Transverse colon (tissue), 4 donors: ENCODE measurements at regions not wholly inside any gene's neighbourhood (a gene's known extent, or its start where the extent isn't known, plus 50 kb on each side); places are given as distances from the start of the nearest gene placed in this dataset.

Experiments
- DNase-seq: peaks from one replicate; pipeline ENCODE4 v3.0.0-alpha.2; 2019
- H3K27ac ChIP-seq, 4 donors: fragments of 200-600 bp; sonication (generic); 2 replicates each; pipeline ENCODE4 v1.5.1; 2016 to 2018; ENCODE audit warnings: inconsistent platforms in 4 of 4
- H3K27me3 ChIP-seq: fragments of 200-600 bp; sonication (generic); 2 replicates; pipeline ENCODE4 v1.5.1; 2017; ENCODE audit warnings: inconsistent platforms
- H3K36me3 ChIP-seq, 4 donors: fragments of 200-600 bp; sonication (generic); 2 replicates each; pipeline ENCODE4 v1.5.1; 2017 to 2019; ENCODE audit warnings: inconsistent platforms in 4 of 4
- H3K4me1 ChIP-seq, 4 donors: fragments of 200-600 bp; sonication (generic); 2 replicates each; pipeline ENCODE4 v1.5.1; 2017 to 2020; ENCODE audit warnings: inconsistent platforms in 4 of 4
- H3K4me3 ChIP-seq, 4 donors: fragments of 200-600 bp; sonication (generic); 1 replicate in 1 of 4; 2 replicates in 3 of 4; pipeline versions ENCODE4 v1.5.1 to v1.6.1; 2017 to 2019; ENCODE audit warnings: inconsistent platforms in 4 of 4
- H3K9me3 ChIP-seq, 2 donors: fragments of 200-600 bp; sonication (generic); 2 replicates each; pipeline ENCODE4 v1.5.1; 2017 to 2019; ENCODE audit warnings: inconsistent platforms in 2 of 2
- CTCF ChIP-seq, 5 experiments: fragments of 200-600 bp in 3 of 5; fragments of 450-650 bp in 2 of 5; sonication (generic) in 3 of 5; IDR thresholded peaks; 1 replicate in 2 of 5; 2 replicates in 3 of 5; pipeline ENCODE4 v1.5.1; 2016 to 2017; ENCODE audit warnings: antibody characterized with exemption in 5 of 5, inconsistent platforms in 3 of 5, mild to moderate bottlenecking in 2 of 5, moderate library complexity in 1 of 5
- EP300 ChIP-seq: sonication (generic); formaldehyde crosslinking; IDR thresholded peaks from one replicate; pipeline ENCODE4 v1.6.1; 2017; ENCODE audit warnings: antibody characterized with exemption, low read depth
- POLR2A ChIP-seq: fragments of 450-650 bp; IDR thresholded peaks from one replicate; pipeline ENCODE4 v1.6.1; 2016; ENCODE audit warnings: antibody characterized with exemption, mild to moderate bottlenecking, moderate library complexity
- POLR2AphosphoS5 ChIP-seq, 3 donors: sonication (generic); formaldehyde crosslinking; IDR thresholded peaks; one replicate each; pipeline ENCODE4 v1.6.1; 2016; ENCODE audit warnings: antibody characterized with exemption in 3 of 3
- WGBS, 2 donors: methylation state at CpG; one replicate each; pipeline ENCODE4 v1.1.5; 2018; ENCODE audit warnings: low coverage in 1 of 2; 5-methylcytosine and 5-hydroxymethylcytosine counted together
- in situ Hi-C, 4 donors: fragments of 200-750 bp; cut with MboI; loops; one replicate each; pipeline versions ENCODE4 v1.15.0 to v1.15.1; 2017; ENCODE audit warnings: low sequenced_read_pairs in 3 of 4, low pct_ligation_motif_present in 1 of 4, low pct_unique_long_range_greater_than_20kb in 1 of 4
- intact Hi-C: fragments of 100-400 bp; cut with DNase I; formaldehyde crosslinking; loops from one replicate; pipeline ENCODE4 v1.15.1; 2023; ENCODE audit warnings: low total_unique reads

- TF ChIP-seq POLR2A, result no peak
- no peak for TF ChIP-seq POLR2AphosphoS5 (IDR thresholded peaks at IDR 0.05)
- no peak for TF ChIP-seq CTCF (IDR thresholded peaks at IDR 0.05)
- no peak for TF ChIP-seq EP300
- H3K4me3 ChIP-seq, result no peak overlapping the region
- intact Hi-C loops (no loop called here), in situ Hi-C loops (no loop called here)
- no peak for DNase-seq
- peaks cover 5% of the 10 kb centered on the region for H3K27me3 ChIP-seq
- WGBS, 2 donors, result 79 to 80% methylated on average over 6 of the region's 6 CpGs
- no peaks in the 10 kb centered on the region for H3K4me1 ChIP-seq
- no peaks in the 10 kb centered on the region for H3K9me3 ChIP-seq
- H3K36me3 ChIP-seq, result no peaks in the 10 kb centered on the region
- H3K27ac ChIP-seq, result no peak overlapping the region
These were observed 68.2 kb upstream of the HRH2 start for GRCh38 chr5:175589714-175590113.

- Histone ChIP-seq H3K36me3 (no peaks in the 10 kb centered on the region), H3K4me3 (no peak overlapping the region), H3K27me3 (peaks cover 5% of the 10 kb centered on the region), H3K27ac (no peak overlapping the region), H3K9me3 (no peaks in the 10 kb centered on the region), H3K4me1 (no peaks in the 10 kb centered on the region)
- DNase-seq, result no peak
- 0 to 37% methylated on average over 1 to 3 of the region's 3 CpGs for WGBS, 2 donors
- intact Hi-C loops, result no loop called here
- in situ Hi-C loops, result no loop called here
- TF ChIP-seq POLR2AphosphoS5 (IDR thresholded peaks at IDR 0.05) (no peak), POLR2A (no peak), CTCF (IDR thresholded peaks at IDR 0.05) (no peak), EP300 (no peak)
These were observed 67.4 kb upstream of the HRH2 start for GRCh38 chr5:175590471-175590881.

GRCh38 chr5:175591293-175591692, 66.6 kb upstream of the HRH2 start:
- WGBS, 2 donors, result 80 to 83% methylated on average over 1 to 4 of the region's 4 CpGs
- DNase-seq, result no peak
- no peaks in the 10 kb centered on the region for H3K4me1 ChIP-seq
- no peak overlapping the region for H3K27ac ChIP-seq
- no peaks in the 10 kb centered on the region for H3K36me3 ChIP-seq
- intact Hi-C loops, result no loop called here
- no peaks in the 10 kb centered on the region for H3K9me3 ChIP-seq
- peaks cover 5% of the 10 kb centered on the region for H3K27me3 ChIP-seq
- TF ChIP-seq POLR2AphosphoS5 (IDR thresholded peaks at IDR 0.05) (no peak), CTCF (IDR thresholded peaks at IDR 0.05) (no peak), EP300 (no peak), POLR2A (no peak)
- H3K4me3 ChIP-seq, result no peak overlapping the region
- in situ Hi-C loops, result no loop called here

- H3K36me3 ChIP-seq, result no peaks in the 10 kb centered on the region
- H3K9me3 ChIP-seq, result no peaks in the 10 kb centered on the region
- intact Hi-C loops, result no loop called here
- H3K4me3 ChIP-seq, result no peak overlapping the region
- peaks cover 3% of the 10 kb centered on the region for H3K27me3 ChIP-seq
- in situ Hi-C loops, result no loop called here
- DNase-seq, result no peak
- H3K27ac ChIP-seq, result no peak overlapping the region
- TF ChIP-seq POLR2AphosphoS5 (IDR thresholded peaks at IDR 0.05) (no peak), EP300 (no peak), CTCF (IDR thresholded peaks at IDR 0.05) (no peak), POLR2A (no peak)
- no peaks in the 10 kb centered on the region for H3K4me1 ChIP-seq
These were observed 64.1 kb upstream of the HRH2 start for GRCh38 chr5:175593794-175594193.
